WTC11 (cell line): ENCODE measurements at regions not wholly inside any gene's neighbourhood (a gene's known extent, or its start where the extent isn't known, plus 50 kb on each side); places are given as distances from the start of the nearest gene placed in this dataset.

Experiments used
- ATAC-seq: fragments of 200-7000 bp; cut with Tn5 transposase; 2 replicates; pipeline ENCODE4 v1.10.0; 2021; ENCODE audit warnings: mild to moderate bottlenecking, moderate library complexity
- CTCF ChIA-PET: fragments of 300-600 bp; sonication (Branson Sonifier 250); formaldehyde crosslinking; loops from one replicate; lab custom pipeline; 2021; ENCODE audit warnings: antibody characterized with exemption; lab: Charles Lee
- POLR2A ChIA-PET: fragments of 350-600 bp; sonication (Branson Sonifier 250); formaldehyde crosslinking; loops from one replicate; lab custom pipeline; 2021; ENCODE audit warnings: antibody characterized with exemption; lab: Charles Lee
- DNase-seq: peaks from one replicate; pipeline ENCODE4 v3.0.0; 2021; ENCODE audit warnings: low spot score
- H3K27ac Mint-ChIP-seq: 2 replicates; pipeline ENCODE4 v1.8.0; 2021; ENCODE audit warnings: mixed read lengths
- H3K27me3 Mint-ChIP-seq: 2 replicates; pipeline ENCODE4 v1.8.0; 2021; ENCODE audit warnings: low read depth, mild to moderate bottlenecking, moderate library complexity, mixed read lengths
- H3K36me3 Mint-ChIP-seq: 2 replicates; pipeline ENCODE4 v1.8.0; 2021; ENCODE audit warnings: mixed read lengths
- H3K4me1 Mint-ChIP-seq: 2 replicates; pipeline ENCODE4 v1.8.0; 2022; ENCODE audit warnings: mixed read lengths
- H3K4me3 Mint-ChIP-seq: 2 replicates; pipeline ENCODE4 v1.8.0; 2021; ENCODE audit warnings: mild to moderate bottlenecking, moderate library complexity, mixed read lengths
- H3K9me3 Mint-ChIP-seq: 2 replicates; pipeline ENCODE4 v1.8.0; 2021; ENCODE audit warnings: mixed read lengths
- ATF1 ChIP-seq: sonication (generic); formaldehyde crosslinking; IDR thresholded peaks from 2 replicates; pipeline ENCODE4 v1.8.1; 2023; ENCODE audit warnings: mild to moderate bottlenecking, moderate library complexity, missing genetic modification reagents
- CBFB ChIP-seq: sonication (generic); formaldehyde crosslinking; IDR thresholded peaks from 2 replicates; pipeline ENCODE4 v1.8.1; 2022; ENCODE audit warnings: mild to moderate bottlenecking, low read depth, missing genetic modification reagents
- ESRRA ChIP-seq: sonication (generic); formaldehyde crosslinking; IDR thresholded peaks from 2 replicates; pipeline ENCODE4 v1.8.1; 2022; ENCODE audit warnings: mild to moderate bottlenecking, missing genetic modification reagents, borderline replicate concordance
- ETV6 ChIP-seq: sonication (generic); formaldehyde crosslinking; IDR thresholded peaks from 2 replicates; pipeline ENCODE4 v1.8.1; 2022; ENCODE audit warnings: mild to moderate bottlenecking, missing genetic modification reagents
- FOXK1 ChIP-seq: sonication (generic); formaldehyde crosslinking; IDR thresholded peaks from 2 replicates; pipeline ENCODE4 v1.8.0; 2022; ENCODE audit warnings: mild to moderate bottlenecking, moderate library complexity, missing genetic modification reagents
- GTF2I ChIP-seq: fragments of 250-450 bp; sonication (Bioruptor Pico); conservative IDR thresholded peaks from 2 replicates; pipeline ENCODE4 v1.4.0; 2021; ENCODE audit warnings: mild to moderate bottlenecking
- JUN ChIP-seq: sonication (generic); formaldehyde crosslinking; IDR thresholded peaks from 2 replicates; pipeline ENCODE4 v1.8.0; 2023; ENCODE audit warnings: mild to moderate bottlenecking, missing genetic modification reagents
- NFYB ChIP-seq: sonication (generic); formaldehyde crosslinking; conservative IDR thresholded peaks from 2 replicates; pipeline ENCODE4 v1.8.0; 2022; ENCODE audit warnings: low read depth, missing genetic modification reagents
- NR1H2 ChIP-seq: sonication (generic); formaldehyde crosslinking; IDR thresholded peaks from 2 replicates; pipeline ENCODE4 v1.9.0; 2021; ENCODE audit warnings: mild to moderate bottlenecking, moderate library complexity, missing genetic modification reagents
- NR2C2 ChIP-seq: sonication (generic); formaldehyde crosslinking; IDR thresholded peaks from 2 replicates; pipeline ENCODE4 v1.8.0; 2022; ENCODE audit warnings: mild to moderate bottlenecking, missing genetic modification reagents
- OVOL2 ChIP-seq: fragments of 250-450 bp; sonication (Bioruptor Pico); IDR thresholded peaks from 2 replicates; pipeline ENCODE4 v1.9.0; 2021; ENCODE audit warnings: mild to moderate bottlenecking, borderline replicate concordance
- RORB ChIP-seq: fragments of 250-450 bp; sonication (Bioruptor Pico); IDR thresholded peaks from 2 replicates; pipeline ENCODE4 v1.9.0; 2021; ENCODE audit warnings: mild to moderate bottlenecking
- SOX15 ChIP-seq: fragments of 250-450 bp; sonication (Bioruptor Pico); IDR thresholded peaks from 2 replicates; pipeline ENCODE4 v1.9.0; 2021; ENCODE audit warnings: mild to moderate bottlenecking
- TEAD1 ChIP-seq: sonication (generic); formaldehyde crosslinking; IDR thresholded peaks from 2 replicates; pipeline ENCODE4 v1.8.0; 2022; ENCODE audit warnings: mild to moderate bottlenecking, missing genetic modification reagents
- TEAD4 ChIP-seq: sonication (generic); formaldehyde crosslinking; IDR thresholded peaks from 2 replicates; pipeline ENCODE4 v1.8.0; 2022; ENCODE audit warnings: mild to moderate bottlenecking, missing genetic modification reagents
- ZBTB21 ChIP-seq: sonication (generic); formaldehyde crosslinking; IDR thresholded peaks from 2 replicates; pipeline ENCODE4 v1.8.1; 2023; ENCODE audit warnings: mild to moderate bottlenecking, missing genetic modification reagents, borderline replicate concordance
- ZNF232 ChIP-seq: sonication (generic); formaldehyde crosslinking; IDR thresholded peaks from 2 replicates; pipeline ENCODE4 v1.8.0; 2022; ENCODE audit warnings: mild to moderate bottlenecking, missing genetic modification reagents
- ZNF263 ChIP-seq: sonication (generic); formaldehyde crosslinking; IDR thresholded peaks from 2 replicates; pipeline ENCODE4 v1.8.1; 2022; ENCODE audit warnings: low read depth, mild to moderate bottlenecking, moderate library complexity, missing genetic modification reagents
- ZNF396 ChIP-seq: fragments of 250-450 bp; sonication (Bioruptor Pico); IDR thresholded peaks from 2 replicates; pipeline ENCODE4 v1.8.0; 2021; ENCODE audit warnings: mild to moderate bottlenecking, moderate library complexity, borderline replicate concordance
- ZNF416 ChIP-seq: fragments of 250-450 bp; sonication (Bioruptor Pico); IDR thresholded peaks from 2 replicates; pipeline ENCODE4 v1.9.0; 2021; ENCODE audit warnings: mild to moderate bottlenecking, inconsistent platforms
- ZNF532 ChIP-seq: fragments of 250-450 bp; sonication (Bioruptor Pico); IDR thresholded peaks from 2 replicates; pipeline ENCODE4 v1.9.0; 2021; ENCODE audit warnings: mild to moderate bottlenecking, borderline replicate concordance
- TF ChIP-seq, protein P1 (sequence below): fragments of 250-450 bp; sonication (Bioruptor Pico); IDR thresholded peaks from 2 replicates; pipeline ENCODE4 v1.8.0; 2021; ENCODE audit warnings: mild to moderate bottlenecking
- TF ChIP-seq, protein P2 (sequence below): sonication (generic); formaldehyde crosslinking; IDR thresholded peaks from 2 replicates; pipeline ENCODE4 v1.8.0; 2022; ENCODE audit warnings: missing genetic modification reagents
- TF ChIP-seq, protein P3 (sequence below): sonication (generic); formaldehyde crosslinking; IDR thresholded peaks from 2 replicates; pipeline ENCODE4 v1.8.1; 2022; ENCODE audit warnings: mild to moderate bottlenecking, missing genetic modification reagents, moderate library complexity, borderline replicate concordance

DNA sequence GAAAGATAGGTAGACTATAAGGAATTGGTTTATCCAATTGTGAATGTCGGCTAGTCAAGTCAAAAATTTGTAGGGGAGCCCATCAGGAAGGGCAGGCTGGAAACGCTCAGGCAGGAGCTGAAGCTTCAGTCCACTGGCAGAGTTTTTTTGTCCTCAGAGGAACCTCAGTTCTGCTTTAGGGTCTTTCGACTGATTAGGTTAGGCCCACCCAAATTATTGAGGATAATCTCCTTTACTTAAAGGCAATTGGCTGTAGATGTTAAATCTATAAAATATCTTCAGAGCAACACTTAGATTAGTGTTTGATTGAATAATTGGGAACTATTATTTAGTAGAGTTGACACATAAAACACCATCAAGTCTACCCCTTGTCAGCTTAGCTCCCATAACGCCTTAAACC, 105.5 kb upstream of the ARHGAP5 start:
- H3K9me3 Mint-ChIP-seq, result peaks cover 43% of the 10 kb centered on the region
- H3K27ac Mint-ChIP-seq, result no peak overlapping the region
- H3K27me3 Mint-ChIP-seq, result no peaks in the 10 kb centered on the region
- ChIA-PET POLR2A (no interaction called here), CTCF (no interaction called here)
- peaks cover 16% of the 10 kb centered on the region for H3K36me3 Mint-ChIP-seq
- H3K4me1 Mint-ChIP-seq, result no peaks in the 10 kb centered on the region
- no peak overlapping the region for H3K4me3 Mint-ChIP-seq
- no peak for TF ChIP-seq NFYB
- ATAC-seq (no peak), DNase-seq (no peak)

- no peak for ATAC-seq
- ChIA-PET CTCF (no interaction called here), POLR2A (no interaction called here)
- peaks cover 21% of the 10 kb centered on the region for H3K36me3 Mint-ChIP-seq
- peaks cover 49% of the 10 kb centered on the region for H3K9me3 Mint-ChIP-seq
- no peak overlapping the region for H3K4me3 Mint-ChIP-seq
- no peaks in the 10 kb centered on the region for H3K4me1 Mint-ChIP-seq
- no peaks in the 10 kb centered on the region for H3K27me3 Mint-ChIP-seq
- TF ChIP-seq ESRRA (CRISPR knock-in tag) (no peak), TEAD1 (CRISPR knock-in tag) (no peak), ZNF416 (CRISPR knock-in tag) (no peak), NR1H2 (CRISPR knock-in tag) (no peak), ZNF263 (CRISPR knock-in tag) (no peak), ATF1 (CRISPR knock-in tag) (no peak), FOXK1 (CRISPR knock-in tag) (no peak), ZNF232 (CRISPR knock-in tag) (no peak), NFYB (no peak), ETV6 (CRISPR knock-in tag) (no peak), SOX15 (CRISPR knock-in tag) (no peak), TEAD4 (CRISPR knock-in tag) (no peak)
- TF ChIP-seq, protein P1, sequence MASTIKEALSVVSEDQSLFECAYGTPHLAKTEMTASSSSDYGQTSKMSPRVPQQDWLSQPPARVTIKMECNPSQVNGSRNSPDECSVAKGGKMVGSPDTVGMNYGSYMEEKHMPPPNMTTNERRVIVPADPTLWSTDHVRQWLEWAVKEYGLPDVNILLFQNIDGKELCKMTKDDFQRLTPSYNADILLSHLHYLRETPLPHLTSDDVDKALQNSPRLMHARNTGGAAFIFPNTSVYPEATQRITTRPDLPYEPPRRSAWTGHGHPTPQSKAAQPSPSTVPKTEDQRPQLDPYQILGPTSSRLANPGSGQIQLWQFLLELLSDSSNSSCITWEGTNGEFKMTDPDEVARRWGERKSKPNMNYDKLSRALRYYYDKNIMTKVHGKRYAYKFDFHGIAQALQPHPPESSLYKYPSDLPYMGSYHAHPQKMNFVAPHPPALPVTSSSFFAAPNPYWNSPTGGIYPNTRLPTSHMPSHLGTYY (CRISPR knock-in tag), result no peak
- TF ChIP-seq, protein P2, sequence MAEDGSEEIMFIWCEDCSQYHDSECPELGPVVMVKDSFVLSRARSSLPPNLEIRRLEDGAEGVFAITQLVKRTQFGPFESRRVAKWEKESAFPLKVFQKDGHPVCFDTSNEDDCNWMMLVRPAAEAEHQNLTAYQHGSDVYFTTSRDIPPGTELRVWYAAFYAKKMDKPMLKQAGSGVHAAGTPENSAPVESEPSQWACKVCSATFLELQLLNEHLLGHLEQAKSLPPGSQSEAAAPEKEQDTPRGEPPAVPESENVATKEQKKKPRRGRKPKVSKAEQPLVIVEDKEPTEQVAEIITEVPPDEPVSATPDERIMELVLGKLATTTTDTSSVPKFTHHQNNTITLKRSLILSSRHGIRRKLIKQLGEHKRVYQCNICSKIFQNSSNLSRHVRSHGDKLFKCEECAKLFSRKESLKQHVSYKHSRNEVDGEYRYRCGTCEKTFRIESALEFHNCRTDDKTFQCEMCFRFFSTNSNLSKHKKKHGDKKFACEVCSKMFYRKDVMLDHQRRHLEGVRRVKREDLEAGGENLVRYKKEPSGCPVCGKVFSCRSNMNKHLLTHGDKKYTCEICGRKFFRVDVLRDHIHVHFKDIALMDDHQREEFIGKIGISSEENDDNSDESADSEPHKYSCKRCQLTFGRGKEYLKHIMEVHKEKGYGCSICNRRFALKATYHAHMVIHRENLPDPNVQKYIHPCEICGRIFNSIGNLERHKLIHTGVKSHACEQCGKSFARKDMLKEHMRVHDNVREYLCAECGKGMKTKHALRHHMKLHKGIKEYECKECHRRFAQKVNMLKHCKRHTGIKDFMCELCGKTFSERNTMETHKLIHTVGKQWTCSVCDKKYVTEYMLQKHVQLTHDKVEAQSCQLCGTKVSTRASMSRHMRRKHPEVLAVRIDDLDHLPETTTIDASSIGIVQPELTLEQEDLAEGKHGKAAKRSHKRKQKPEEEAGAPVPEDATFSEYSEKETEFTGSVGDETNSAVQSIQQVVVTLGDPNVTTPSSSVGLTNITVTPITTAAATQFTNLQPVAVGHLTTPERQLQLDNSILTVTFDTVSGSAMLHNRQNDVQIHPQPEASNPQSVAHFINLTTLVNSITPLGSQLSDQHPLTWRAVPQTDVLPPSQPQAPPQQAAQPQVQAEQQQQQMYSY (CRISPR knock-in tag), result no peak
- H3K27ac Mint-ChIP-seq, result no peak overlapping the region
- no peak for DNase-seq
Observed at GRCh38 chr14:31977001-31977556, 100.0 kb upstream of the ARHGAP5 start.

- CTCF ChIA-PET, result no interaction called here
- Mint-ChIP-seq H3K27me3 (0 out of 2 replicates have a peak, but pooled peaks cover 5% of the 10 kb centered on the region), H3K4me3 (no peak overlapping the region), H3K4me1 (no peaks in the 10 kb centered on the region), H3K27ac (no peak overlapping the region), H3K36me3 (peaks cover 34% of the 10 kb centered on the region), H3K9me3 (peaks cover 51% of the 10 kb centered on the region)
- no peak for ATAC-seq
- no peak for DNase-seq
- POLR2A ChIA-PET, result no interaction called here
- TF ChIP-seq GTF2I (no peak), FOXK1 (CRISPR knock-in tag) (no peak), ZNF396 (CRISPR knock-in tag) (no peak), ZBTB21 (CRISPR knock-in tag) (no peak), OVOL2 (CRISPR knock-in tag) (no peak), NR2C2 (CRISPR knock-in tag) (no peak), ATF1 (CRISPR knock-in tag) (no peak), ZNF532 (no peak), RORB (CRISPR knock-in tag) (no peak), CBFB (CRISPR knock-in tag) (no peak), JUN (CRISPR knock-in tag) (no peak), TEAD4 (CRISPR knock-in tag) (no peak)
- TF ChIP-seq, protein P3, sequence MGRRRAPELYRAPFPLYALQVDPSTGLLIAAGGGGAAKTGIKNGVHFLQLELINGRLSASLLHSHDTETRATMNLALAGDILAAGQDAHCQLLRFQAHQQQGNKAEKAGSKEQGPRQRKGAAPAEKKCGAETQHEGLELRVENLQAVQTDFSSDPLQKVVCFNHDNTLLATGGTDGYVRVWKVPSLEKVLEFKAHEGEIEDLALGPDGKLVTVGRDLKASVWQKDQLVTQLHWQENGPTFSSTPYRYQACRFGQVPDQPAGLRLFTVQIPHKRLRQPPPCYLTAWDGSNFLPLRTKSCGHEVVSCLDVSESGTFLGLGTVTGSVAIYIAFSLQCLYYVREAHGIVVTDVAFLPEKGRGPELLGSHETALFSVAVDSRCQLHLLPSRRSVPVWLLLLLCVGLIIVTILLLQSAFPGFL, result no peak
Observed at GRCh38 chr14:31978423-31978822, 98.7 kb upstream of the ARHGAP5 start.
